GM12874 (cell line): ENCODE measurements at regions not wholly inside any gene's neighbourhood (a gene's known extent, or its start where the extent isn't known, plus 50 kb on each side); places are given as distances from the start of the nearest gene placed in this dataset.

Source experiments
- CTCF ChIP-seq: IDR thresholded peaks from 2 replicates; pipeline ENCODE4 v1.5.1; 2011; ENCODE audit warnings: low read depth, mild to moderate bottlenecking, control low read depth, low read length, moderate library complexity; ENCODE audit not compliant: insufficient read depth

GRCh38 chr12:94078736-94079509, 69.5 kb upstream of the PLXNC1 start:
- TF ChIP-seq CTCF: no peak

GRCh38 chr12:94079566-94080340, 68.6 kb upstream of the PLXNC1 start:
- no peak for TF ChIP-seq CTCF

- no peak for TF ChIP-seq CTCF
These were observed 67.9 kb upstream of the PLXNC1 start for GRCh38 chr12:94080341-94081009.

- no peak for TF ChIP-seq CTCF
These were observed 65.7 kb upstream of the PLXNC1 start for GRCh38 chr12:94082690-94083089.

- no peak for TF ChIP-seq CTCF
These were observed 58.5 kb upstream of the PLXNC1 start for GRCh38 chr12:94089891-94090290.

- TF ChIP-seq CTCF: no peak
These were observed 56.8 kb upstream of the PLXNC1 start for GRCh38 chr12:94091624-94092023.

- no peak for TF ChIP-seq CTCF
These were observed 55.7 kb upstream of the PLXNC1 start for GRCh38 chr12:94092516-94093241.
